ENCODE measurements at regions not wholly inside any gene's neighbourhood (a gene's known extent, or its start where the extent isn't known, plus 50 kb on each side); places are given as distances from the start of the nearest gene placed in this dataset.

DNA sequence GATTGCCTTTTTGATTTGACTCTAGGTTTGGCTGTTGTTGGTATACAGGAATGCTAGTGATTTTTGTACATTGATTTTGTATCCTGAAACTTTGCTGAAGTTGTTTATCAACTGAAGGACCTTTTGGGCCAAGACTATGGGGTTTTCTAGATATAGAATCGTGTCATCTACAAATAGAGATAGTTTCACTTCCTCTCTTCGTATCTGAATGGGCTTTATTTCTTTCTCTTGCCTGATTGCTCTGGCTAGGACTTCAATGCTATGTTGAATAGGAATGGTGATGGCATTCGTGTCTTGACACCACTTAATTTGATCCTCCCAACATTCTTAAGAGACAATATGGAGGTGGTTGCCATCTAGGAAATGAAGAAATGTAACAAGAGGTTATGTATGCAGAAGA, 388.1 kb upstream of the API5 start:
- no peak for TF ChIP-seq POLR2A (IDR thresholded peaks at IDR 0.05)
- TF ChIP-seq, protein P1, sequence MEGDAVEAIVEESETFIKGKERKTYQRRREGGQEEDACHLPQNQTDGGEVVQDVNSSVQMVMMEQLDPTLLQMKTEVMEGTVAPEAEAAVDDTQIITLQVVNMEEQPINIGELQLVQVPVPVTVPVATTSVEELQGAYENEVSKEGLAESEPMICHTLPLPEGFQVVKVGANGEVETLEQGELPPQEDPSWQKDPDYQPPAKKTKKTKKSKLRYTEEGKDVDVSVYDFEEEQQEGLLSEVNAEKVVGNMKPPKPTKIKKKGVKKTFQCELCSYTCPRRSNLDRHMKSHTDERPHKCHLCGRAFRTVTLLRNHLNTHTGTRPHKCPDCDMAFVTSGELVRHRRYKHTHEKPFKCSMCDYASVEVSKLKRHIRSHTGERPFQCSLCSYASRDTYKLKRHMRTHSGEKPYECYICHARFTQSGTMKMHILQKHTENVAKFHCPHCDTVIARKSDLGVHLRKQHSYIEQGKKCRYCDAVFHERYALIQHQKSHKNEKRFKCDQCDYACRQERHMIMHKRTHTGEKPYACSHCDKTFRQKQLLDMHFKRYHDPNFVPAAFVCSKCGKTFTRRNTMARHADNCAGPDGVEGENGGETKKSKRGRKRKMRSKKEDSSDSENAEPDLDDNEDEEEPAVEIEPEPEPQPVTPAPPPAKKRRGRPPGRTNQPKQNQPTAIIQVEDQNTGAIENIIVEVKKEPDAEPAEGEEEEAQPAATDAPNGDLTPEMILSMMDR (IDR thresholded peaks at IDR 0.05), result no peak

Data from uterus (tissue), 2 donors.